Naive thymus-derived CD8-positive, alpha-beta T cell (primary cell): ENCODE measurements at regions not wholly inside any gene's neighbourhood (a gene's known extent, or its start where the extent isn't known, plus 50 kb on each side); places are given as distances from the start of the nearest gene placed in this dataset.
"Not testable (repeated sequence)": the region's sequence is repeated elsewhere in the genome, so short reads cannot be mapped to it uniquely, and the experiment has no call there.

ENCODE experiments used
- ATAC-seq, 2 donors: fragments of 150-1000 bp; cut with Tn5 transposase in 1 of 2; sonication (Bioruptor Pico), chemical (Tn5 transposase) in 1 of 2; 1 replicate in 1 of 2; 2 replicates in 1 of 2; pipeline ENCODE4 v1.10.0; 2021; ENCODE audit warnings: mild to moderate bottlenecking in 2 of 2, moderate library complexity in 2 of 2
- POLR2A ChIA-PET: fragments of 350-600 bp; sonication (Branson Sonifier 250); formaldehyde crosslinking; loops from one replicate; lab custom pipeline; 2021; ENCODE audit warnings: antibody characterized with exemption; lab: Charles Lee
- DNase-seq, 10 donors: peaks; one replicate each; pipeline versions ENCODE4 v3.0.0 to v3.0.0-alpha.2; 2020 to 2022
- H3K27ac Mint-ChIP-seq, 10 donors: one replicate each; pipeline ENCODE4 v1.8.0; 2020 to 2022; ENCODE audit warnings: mild to moderate bottlenecking in 10 of 10, mixed read lengths in 10 of 10, moderate library complexity in 4 of 10, inconsistent platforms in 1 of 10
- H3K27me3 Mint-ChIP-seq, 5 donors: one replicate each; pipeline ENCODE4 v1.8.0; 2021 to 2022; ENCODE audit warnings: mixed read lengths in 5 of 5
- H3K36me3 Mint-ChIP-seq, 3 donors: one replicate each; pipeline ENCODE4 v1.8.0; 2020 to 2022; ENCODE audit warnings: mixed read lengths in 3 of 3, mild to moderate bottlenecking in 2 of 3, inconsistent platforms in 1 of 3
- H3K4me1 Mint-ChIP-seq, 4 donors: one replicate each; pipeline ENCODE4 v1.8.0; 2021 to 2022; ENCODE audit warnings: mixed read lengths in 4 of 4
- H3K4me3 Mint-ChIP-seq, 10 donors: one replicate each; pipeline ENCODE4 v1.8.0; 2020 to 2022; ENCODE audit warnings: mild to moderate bottlenecking in 10 of 10, mixed read lengths in 10 of 10, moderate library complexity in 6 of 10, inconsistent platforms in 1 of 10
- H3K9me3 Mint-ChIP-seq, 9 donors: one replicate each; pipeline ENCODE4 v1.8.0; 2020 to 2022; ENCODE audit warnings: mixed read lengths in 9 of 9, mild to moderate bottlenecking in 3 of 9, inconsistent platforms in 1 of 9, moderate library complexity in 1 of 9

DNA sequence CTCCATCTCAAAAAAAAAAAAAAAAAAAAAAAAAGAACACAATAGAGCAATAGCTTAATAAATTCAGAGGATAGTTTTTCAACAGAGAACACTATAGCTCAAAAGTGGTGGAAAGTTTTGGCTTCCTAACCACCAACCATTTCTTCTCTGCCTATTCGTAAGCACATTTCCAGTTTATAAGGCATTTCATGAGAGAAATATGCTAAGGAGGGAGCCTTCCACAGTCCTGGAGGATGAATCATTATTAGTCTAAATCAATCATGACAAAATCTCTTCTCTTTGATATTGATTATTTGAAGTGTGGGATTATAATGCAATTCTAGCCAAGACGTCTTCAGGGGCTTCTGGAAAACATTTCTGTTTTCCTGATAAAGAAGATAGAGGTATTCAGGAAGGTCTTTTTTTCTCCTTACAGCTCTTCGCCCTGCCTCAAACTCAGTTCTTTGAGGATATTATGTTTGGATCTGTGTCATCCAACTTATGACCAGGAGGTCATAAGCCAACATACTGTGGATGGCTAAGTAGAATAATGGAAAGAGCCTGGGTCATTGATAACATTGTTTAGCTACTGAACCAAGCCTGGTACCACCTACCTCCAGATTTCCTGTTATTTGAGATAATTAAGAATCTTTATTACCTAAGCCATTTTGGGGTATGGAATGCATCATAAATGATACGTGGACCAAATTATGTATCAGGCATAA, 207.3 kb downstream of the TRIB2 start:
- ATAC-seq, result no peak

GRCh38 chr2:12926641-12927040, 209.9 kb downstream of the TRIB2 start:
- H3K36me3 Mint-ChIP-seq, POLR2A ChIA-PET, DNase-seq, H3K4me3 Mint-ChIP-seq, H3K4me1 Mint-ChIP-seq, H3K9me3 Mint-ChIP-seq, ATAC-seq, H3K27ac Mint-ChIP-seq: not testable (repeated sequence)
- H3K27me3 Mint-ChIP-seq, result peaks cover 4 to 46% (median 12%) of the 10 kb centered on the region in 5 donors

More for the DNA sequence above, 207.3 kb downstream of the TRIB2 start:
- no peak for DNase-seq
- Mint-ChIP-seq H3K4me1 (peaks cover 0 to 2% (median 0%) of the 10 kb centered on the region in 4 donors), H3K27ac (no peak overlapping the region), H3K9me3 (peaks cover 0 to 2% (median 0%) of the 10 kb centered on the region in 9 donors), H3K4me3 (no peak overlapping the region), H3K36me3 (no peaks in the 10 kb centered on the region), H3K27me3 (peaks cover 9 to 62% (median 16%) of the 10 kb centered on the region in 5 donors)
- POLR2A ChIA-PET, result interaction anchor here (0.6 kb wide), 1 partner anchor 196 kb away, joined by 4 read pairs; no protein-coding TSS in a partner anchor

GRCh38 chr2:12928197-12928774, 211.6 kb downstream of the TRIB2 start:
- peaks cover 0 to 6% (median 4%) of the 10 kb centered on the region in 4 donors for H3K4me1 Mint-ChIP-seq
- no peaks in the 10 kb centered on the region for H3K36me3 Mint-ChIP-seq
- DNase-seq, result no peak
- H3K27ac Mint-ChIP-seq, result peak overlapping the region in 1 of 10 donors; percentile 21
- POLR2A ChIA-PET, result interaction anchor here (0.7 kb wide), 1 partner anchor 371 kb away, joined by 3 read pairs; no protein-coding TSS in a partner anchor
- H3K4me3 Mint-ChIP-seq, result no peak overlapping the region
- peaks cover 4 to 45% (median 8%) of the 10 kb centered on the region in 5 donors for H3K27me3 Mint-ChIP-seq
- ATAC-seq, result no peak
- H3K9me3 Mint-ChIP-seq, result no peaks in the 10 kb centered on the region

- Mint-ChIP-seq H3K4me3 (no peak overlapping the region), H3K4me1 (peaks cover 0 to 6% (median 4%) of the 10 kb centered on the region in 4 donors), H3K9me3 (no peaks in the 10 kb centered on the region), H3K27me3 (peaks cover 4 to 46% (median 7%) of the 10 kb centered on the region in 5 donors), H3K27ac (peak overlapping the region in 2 of 10 donors; percentile 14 to 21), H3K36me3 (no peaks in the 10 kb centered on the region)
- DNase-seq (no peak), ATAC-seq (no peak)
- POLR2A ChIA-PET, result interaction anchor here (0.7 to 1.4 kb wide), 2 partner anchors 200 to 372 kb away, joined by 3 to 5 read pairs; no protein-coding TSS in a partner anchor
These were observed 212.2 kb downstream of the TRIB2 start for GRCh38 chr2:12928775-12929401.

- DNase-seq (no peak), ATAC-seq (no peak)
- Mint-ChIP-seq H3K4me3 (no peak overlapping the region), H3K27me3 (peaks cover 5 to 47% (median 9%) of the 10 kb centered on the region in 5 donors), H3K9me3 (no peaks in the 10 kb centered on the region), H3K36me3 (no peaks in the 10 kb centered on the region), H3K4me1 (peaks cover 0 to 6% (median 4%) of the 10 kb centered on the region in 4 donors), H3K27ac (no peak overlapping the region)
- POLR2A ChIA-PET, result interaction anchor here (1.4 kb wide), 1 partner anchor 201 kb away, joined by 5 read pairs; no protein-coding TSS in a partner anchor
These were observed 213.0 kb downstream of the TRIB2 start for GRCh38 chr2:12929758-12930157.

- no peak overlapping the region for H3K27ac Mint-ChIP-seq
- POLR2A ChIA-PET, result interaction anchor here (1.2 to 2.2 kb wide), 4 partner anchors 14 to 213 kb away, joined by 3 to 22 read pairs (median 6); partner anchors contain the start of gene TRIB2
- no peaks in the 10 kb centered on the region for H3K9me3 Mint-ChIP-seq
- H3K4me1 Mint-ChIP-seq, result peaks cover 0 to 6% (median 4%) of the 10 kb centered on the region in 4 donors
- H3K27me3 Mint-ChIP-seq, result peaks cover 8 to 49% (median 11%) of the 10 kb centered on the region in 5 donors
- no peak overlapping the region for H3K4me3 Mint-ChIP-seq
- H3K36me3 Mint-ChIP-seq, result no peaks in the 10 kb centered on the region
- no peak for DNase-seq
- no peak for ATAC-seq
These were observed 213.7 kb downstream of the TRIB2 start for GRCh38 chr2:12930391-12930790.

- peak in 1 of 2 donors; percentile 54 for ATAC-seq
- Mint-ChIP-seq H3K4me1 (peaks cover 0 to 6% (median 4%) of the 10 kb centered on the region in 4 donors), H3K36me3 (no peaks in the 10 kb centered on the region), H3K9me3 (no peaks in the 10 kb centered on the region), H3K27ac (no peak overlapping the region), H3K4me3 (no peak overlapping the region), H3K27me3 (peaks cover 7 to 45% (median 11%) of the 10 kb centered on the region in 5 donors)
- POLR2A ChIA-PET, result interaction anchor here (0.8 to 2.2 kb wide), 4 partner anchors 15 to 214 kb away, joined by 3 to 22 read pairs (median 4); partner anchors contain the start of gene TRIB2
- peak in 4 of 10 donors; percentile 5 to 34 (median 32) for DNase-seq
These were observed 214.6 kb downstream of the TRIB2 start for GRCh38 chr2:12931186-12931844.

- POLR2A ChIA-PET, result interaction anchor here (1.8 to 2.2 kb wide), 2 partner anchors 212 to 215 kb away, joined by 6 to 22 read pairs; partner anchors contain the start of gene TRIB2
- no peaks in the 10 kb centered on the region for H3K36me3 Mint-ChIP-seq
- H3K9me3 Mint-ChIP-seq, result no peaks in the 10 kb centered on the region
- peaks cover 7 to 52% (median 11%) of the 10 kb centered on the region in 5 donors for H3K27me3 Mint-ChIP-seq
- ATAC-seq (no peak), DNase-seq (no peak)
- H3K4me1 Mint-ChIP-seq, result peaks cover 0 to 6% (median 4%) of the 10 kb centered on the region in 4 donors
- H3K4me3 Mint-ChIP-seq, result no peak overlapping the region
- no peak overlapping the region for H3K27ac Mint-ChIP-seq
These were observed 215.5 kb downstream of the TRIB2 start for GRCh38 chr2:12932192-12932591.

GRCh38 chr2:12934146-12934756, 217.5 kb downstream of the TRIB2 start:
- Mint-ChIP-seq H3K27me3 (peaks cover 7 to 40% (median 10%) of the 10 kb centered on the region in 5 donors), H3K27ac (no peak overlapping the region), H3K36me3 (no peaks in the 10 kb centered on the region), H3K9me3 (no peaks in the 10 kb centered on the region), H3K4me1 (peaks cover 0 to 5% (median 4%) of the 10 kb centered on the region in 4 donors), H3K4me3 (no peak overlapping the region)
- POLR2A ChIA-PET, result no interaction called here
- DNase-seq (no peak), ATAC-seq (no peak)

DNA sequence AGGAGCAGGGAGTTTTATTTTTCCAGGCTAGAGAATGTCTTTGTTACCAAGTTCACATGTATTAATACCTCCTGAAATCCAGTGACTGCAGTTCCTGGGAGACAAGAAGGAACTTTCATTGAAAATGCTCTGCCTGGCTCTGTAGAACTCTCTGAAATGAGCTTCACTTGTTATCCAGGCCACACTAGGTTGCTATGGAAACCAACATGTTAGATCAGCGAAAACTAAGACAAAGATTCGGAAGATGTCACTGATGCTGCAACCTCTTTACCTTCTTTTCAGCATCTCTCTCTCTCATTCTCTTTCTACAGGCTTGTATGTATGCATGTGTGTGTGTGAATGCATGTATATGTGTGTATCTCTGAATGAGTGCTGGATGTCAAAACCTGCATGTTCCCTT, 218.5 kb downstream of the TRIB2 start:
- no peaks in the 10 kb centered on the region for H3K36me3 Mint-ChIP-seq
- H3K27me3 Mint-ChIP-seq, result peaks cover 7 to 40% (median 10%) of the 10 kb centered on the region in 5 donors
- no peaks in the 10 kb centered on the region for H3K9me3 Mint-ChIP-seq
- H3K27ac Mint-ChIP-seq, result no peak overlapping the region
- peaks cover 0 to 5% (median 4%) of the 10 kb centered on the region in 4 donors for H3K4me1 Mint-ChIP-seq
- POLR2A ChIA-PET, result no interaction called here
- no peak for DNase-seq
- H3K4me3 Mint-ChIP-seq, result no peak overlapping the region
- ATAC-seq, result no peak

- no peak for ATAC-seq
- Mint-ChIP-seq H3K36me3 (no peaks in the 10 kb centered on the region), H3K27ac (no peak overlapping the region), H3K27me3 (peaks cover 7 to 40% (median 10%) of the 10 kb centered on the region in 5 donors), H3K4me3 (no peak overlapping the region), H3K9me3 (no peaks in the 10 kb centered on the region), H3K4me1 (peaks cover 0 to 5% (median 4%) of the 10 kb centered on the region in 4 donors)
- DNase-seq, result no peak
- POLR2A ChIA-PET, result no interaction called here
These were observed 219.1 kb downstream of the TRIB2 start for GRCh38 chr2:12935796-12936195.
